Activated CD4-positive, alpha-beta T cell treated with anti-CD3 and anti-CD28 coated beads, Interleukin-2, Interleukin-4, amounts not matched to agents 100 ng/mL and 50 ng/mL, durations not matched to agents 16 hours and 8 hours (primary cell): ENCODE measurements at regions not wholly inside any gene's neighbourhood (a gene's known extent, or its start where the extent isn't known, plus 50 kb on each side); places are given as distances from the start of the nearest gene placed in this dataset.
"Not testable (repeated sequence)": the region's sequence is repeated elsewhere in the genome, so short reads cannot be mapped to it uniquely, and the experiment has no call there.

ENCODE experiments used
- DNase-seq: peaks from one replicate; pipeline ENCODE4 v3.0.0-alpha.2; 2020; ENCODE audit warnings: low spot score

DNA sequence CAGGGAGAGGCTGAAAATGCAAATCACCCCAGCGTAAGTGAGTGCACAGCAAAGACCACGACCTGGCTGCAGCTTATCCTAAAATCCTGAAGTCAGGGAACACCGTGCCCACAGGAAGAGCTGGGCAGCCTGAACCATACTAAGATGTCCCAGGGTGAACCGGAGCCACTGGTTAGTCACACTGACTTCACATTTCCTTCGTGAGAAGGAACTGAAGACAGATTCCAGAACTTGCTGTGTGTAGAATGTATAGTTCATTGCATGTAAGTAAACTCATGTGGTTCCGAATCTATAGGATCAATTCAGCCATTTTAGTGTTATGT, 84.6 kb upstream of the NDUFV2 start:
- no peak for DNase-seq

DNA sequence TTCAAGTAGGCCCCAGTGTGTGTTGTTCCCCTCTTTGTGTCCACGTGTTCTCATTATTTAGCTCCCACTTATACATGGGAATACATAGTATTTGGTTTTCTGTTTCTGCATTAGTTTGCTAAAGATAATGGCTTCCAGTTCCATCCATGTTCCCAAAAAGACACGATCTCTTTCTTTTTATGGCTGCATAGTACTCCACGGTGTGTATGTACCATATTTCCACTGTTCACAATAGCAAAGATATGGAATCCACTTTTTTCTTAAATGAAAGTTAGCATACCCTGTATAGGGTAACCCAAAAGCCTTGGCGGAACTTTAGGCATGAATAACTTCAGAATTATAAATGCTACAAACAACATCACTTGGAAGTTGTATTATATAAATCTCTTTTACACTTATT, 83.4 kb upstream of the NDUFV2 start:
- DNase-seq, result no peak

DNA sequence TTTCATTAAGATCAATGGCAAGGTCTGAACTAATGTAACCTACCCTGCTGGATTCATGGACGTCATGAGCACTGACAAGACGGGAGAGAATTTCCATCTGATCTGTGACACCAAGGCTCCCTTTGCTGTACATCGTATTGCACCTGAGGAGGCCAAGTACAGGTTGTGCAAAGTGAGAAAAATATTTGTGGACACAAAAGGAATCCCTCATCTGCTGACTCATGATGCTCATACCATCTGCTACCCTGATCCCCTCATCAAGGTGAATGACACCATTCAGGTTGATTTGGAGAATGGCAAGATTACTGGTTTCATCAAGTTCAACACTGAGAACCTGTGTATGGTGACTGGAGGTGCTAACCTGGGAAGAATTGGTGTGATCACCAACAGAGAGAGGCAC, 82.3 kb upstream of the NDUFV2 start:
- no peak for DNase-seq

DNA sequence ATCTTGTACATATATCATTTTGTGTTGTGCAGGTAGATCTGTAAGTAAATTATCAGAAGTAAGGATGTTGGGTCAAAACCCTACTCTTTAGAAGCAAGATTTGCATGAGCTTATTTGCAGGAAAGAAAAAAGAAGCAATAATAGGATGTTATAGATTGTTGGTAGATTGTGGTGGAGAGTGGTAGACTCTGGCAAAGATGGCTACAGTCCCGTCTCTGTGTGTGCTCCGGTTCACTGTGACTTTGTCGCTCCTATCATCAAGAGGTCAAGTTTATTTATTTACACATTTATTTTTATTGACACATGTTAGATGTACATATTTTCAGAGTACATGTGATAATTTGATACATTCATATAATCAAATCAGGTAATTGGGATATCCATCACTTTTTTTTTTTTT, 81.0 kb upstream of the NDUFV2 start:
- DNase-seq, result no peak

DNA sequence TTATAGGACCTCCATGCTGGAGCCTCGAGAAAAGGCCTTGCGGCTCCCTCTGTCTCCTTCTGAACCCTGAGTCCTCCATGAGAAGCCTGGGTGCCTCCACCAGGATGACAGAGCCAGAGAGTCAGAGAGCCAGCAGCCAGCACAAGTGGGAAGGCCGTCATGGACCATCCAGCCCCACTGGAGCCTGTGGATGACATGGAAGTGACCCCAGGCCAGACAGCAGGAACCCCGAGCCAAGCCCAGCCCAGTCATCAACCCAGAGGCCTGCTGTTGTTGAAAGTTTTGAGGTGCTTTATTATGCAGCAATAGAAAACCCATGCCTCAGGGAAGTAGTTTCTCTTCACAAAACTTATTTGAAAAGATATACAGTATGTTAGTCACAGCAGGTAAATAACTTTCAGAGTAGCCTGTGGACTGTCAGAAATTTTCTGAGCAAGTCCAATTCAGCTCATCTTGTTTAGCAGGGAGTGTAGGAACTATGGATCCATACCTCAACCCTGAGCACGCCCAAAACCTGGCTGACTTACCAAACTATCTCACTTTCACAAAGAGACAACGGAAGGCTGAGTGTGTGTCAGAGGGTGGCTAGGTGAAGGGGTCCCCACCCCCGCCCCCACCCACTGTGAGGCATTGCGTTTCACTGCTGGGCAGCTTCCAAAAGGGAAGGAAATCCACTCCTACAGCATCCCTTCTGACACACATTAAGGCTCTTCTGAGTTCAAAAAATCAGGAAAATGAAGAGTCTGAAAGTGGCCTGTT, 79.9 kb upstream of the NDUFV2 start:
- DNase-seq, result no peak

DNA sequence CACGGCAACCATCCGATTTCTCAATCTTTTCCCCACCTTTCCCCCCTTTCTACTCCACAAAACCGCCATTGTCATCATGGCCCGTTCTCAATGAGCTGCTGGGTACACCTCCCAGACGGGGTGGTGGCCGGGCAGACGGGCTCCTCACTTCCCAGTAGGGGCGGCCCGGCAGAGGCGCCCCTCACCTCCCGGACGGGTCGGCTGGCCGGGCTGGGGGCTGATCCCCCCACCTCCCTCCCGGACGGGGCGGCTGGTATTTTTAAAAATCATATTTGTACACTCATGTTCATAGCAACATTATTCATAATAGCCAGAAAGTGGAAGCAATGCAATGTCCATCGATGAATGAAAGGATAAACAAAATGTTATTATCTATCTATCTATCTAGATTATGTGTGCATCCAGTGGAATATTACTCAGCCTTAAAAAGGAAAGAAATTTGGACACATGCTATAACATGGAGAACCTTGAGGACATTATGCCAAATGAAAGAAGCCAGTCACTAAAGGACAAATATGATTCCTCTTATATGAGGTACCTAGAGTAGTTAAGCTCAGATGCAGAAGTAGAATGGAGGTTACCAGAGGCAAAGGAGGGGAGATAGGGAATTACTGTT, 78.4 kb upstream of the NDUFV2 start:
- not testable (repeated sequence) for DNase-seq

DNA sequence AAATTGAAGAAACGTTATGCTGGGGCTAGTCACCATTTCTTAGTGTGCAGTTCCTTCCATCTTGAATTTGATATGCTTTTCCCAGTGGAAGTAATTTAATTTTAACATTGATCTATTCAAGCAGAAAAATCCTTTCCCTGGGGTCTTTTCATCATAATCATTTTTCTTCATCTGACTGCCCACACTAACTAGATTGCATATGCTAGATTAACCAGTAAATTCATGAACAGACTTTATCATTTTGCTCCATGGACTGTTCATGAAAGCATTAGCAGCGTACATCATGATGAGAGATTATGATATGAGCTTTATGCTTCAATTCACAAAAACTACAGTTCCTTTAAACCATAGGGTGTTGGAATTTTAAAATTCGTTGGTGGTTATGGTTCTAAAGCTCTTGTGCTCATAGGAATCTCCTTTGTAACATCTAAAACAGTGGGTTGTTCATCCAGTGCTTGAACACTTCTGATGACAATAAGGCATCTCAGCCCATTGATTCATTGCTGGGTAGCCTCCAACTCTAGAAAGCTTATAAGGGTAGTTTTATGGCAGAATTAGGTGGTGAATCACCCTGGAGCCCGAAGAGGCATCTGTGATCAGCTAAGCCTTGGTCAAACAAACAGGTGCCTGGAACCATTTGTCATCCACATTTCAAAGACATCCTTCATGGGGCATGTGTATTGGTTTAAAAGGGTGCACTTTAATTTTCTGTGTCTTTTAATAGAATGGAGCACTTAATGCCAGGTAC, 77.2 kb upstream of the NDUFV2 start:
- DNase-seq, result no peak

DNA sequence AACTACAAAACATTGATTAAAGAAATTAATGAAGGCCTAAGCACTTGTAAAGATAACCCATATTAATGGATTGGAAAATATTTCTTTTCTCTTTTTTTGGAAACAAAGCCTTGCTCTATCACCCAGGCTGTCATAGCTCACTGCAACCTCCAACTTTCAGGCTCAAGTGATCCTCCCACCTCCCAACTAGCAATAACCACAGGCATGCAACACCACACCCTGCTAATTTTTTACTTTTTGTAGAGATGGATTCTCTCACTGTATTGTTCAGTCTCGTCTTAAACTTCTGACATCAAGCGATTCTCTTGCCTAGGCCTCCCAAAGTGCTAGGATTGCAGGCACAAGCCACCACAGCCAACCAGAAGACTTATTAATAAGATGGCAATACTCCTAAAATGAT, 73.4 kb upstream of the NDUFV2 start:
- no peak for DNase-seq

DNA sequence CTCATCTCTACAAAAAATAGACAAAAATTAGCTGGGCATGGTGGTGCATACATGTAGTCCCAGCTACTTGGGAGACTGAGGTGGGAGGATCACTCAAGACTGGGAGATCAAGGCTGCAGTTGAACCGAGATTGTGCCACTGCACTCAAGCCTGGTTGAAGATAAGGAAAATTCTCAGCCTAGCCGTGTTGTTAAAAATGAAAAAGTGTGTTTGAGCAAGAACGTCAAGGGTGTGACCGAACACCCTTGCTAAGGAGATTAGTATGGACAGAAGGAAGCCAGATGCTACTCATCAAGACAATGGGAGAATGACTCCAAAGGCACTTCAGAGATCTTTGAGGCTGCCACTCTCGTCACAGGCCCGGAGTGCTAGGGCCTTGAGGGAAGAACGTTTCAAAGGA, 70.0 kb upstream of the NDUFV2 start:
- DNase-seq, result no peak

DNA sequence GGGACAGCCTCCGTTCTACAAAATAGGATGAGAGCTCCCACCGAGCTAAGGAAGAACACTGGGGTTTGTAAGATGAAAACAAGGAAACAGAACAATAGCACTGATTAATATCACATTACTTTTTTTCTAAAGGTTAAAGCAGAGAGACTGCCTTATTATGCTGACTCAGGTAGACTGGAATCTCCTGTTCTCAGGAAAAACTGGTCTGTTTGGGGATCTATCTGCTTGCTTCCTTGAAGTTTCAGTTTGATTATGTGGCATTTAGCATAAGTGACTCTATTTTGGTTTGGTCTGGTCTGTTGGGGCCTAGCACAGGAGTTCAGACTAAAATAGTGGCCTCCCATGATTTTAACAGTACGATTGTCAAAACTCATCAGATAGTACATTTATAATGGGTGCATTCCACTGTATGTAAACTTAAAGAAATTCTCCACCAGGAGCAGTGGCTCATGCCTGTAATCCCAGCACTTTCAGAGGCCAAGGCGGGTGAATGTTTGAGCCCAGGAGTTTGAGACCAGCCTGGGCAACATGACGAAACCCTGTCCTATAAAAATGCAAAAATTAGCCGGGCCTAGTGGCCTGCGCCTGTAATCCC, 64.1 kb upstream of the NDUFV2 start:
- DNase-seq, result no peak

DNA sequence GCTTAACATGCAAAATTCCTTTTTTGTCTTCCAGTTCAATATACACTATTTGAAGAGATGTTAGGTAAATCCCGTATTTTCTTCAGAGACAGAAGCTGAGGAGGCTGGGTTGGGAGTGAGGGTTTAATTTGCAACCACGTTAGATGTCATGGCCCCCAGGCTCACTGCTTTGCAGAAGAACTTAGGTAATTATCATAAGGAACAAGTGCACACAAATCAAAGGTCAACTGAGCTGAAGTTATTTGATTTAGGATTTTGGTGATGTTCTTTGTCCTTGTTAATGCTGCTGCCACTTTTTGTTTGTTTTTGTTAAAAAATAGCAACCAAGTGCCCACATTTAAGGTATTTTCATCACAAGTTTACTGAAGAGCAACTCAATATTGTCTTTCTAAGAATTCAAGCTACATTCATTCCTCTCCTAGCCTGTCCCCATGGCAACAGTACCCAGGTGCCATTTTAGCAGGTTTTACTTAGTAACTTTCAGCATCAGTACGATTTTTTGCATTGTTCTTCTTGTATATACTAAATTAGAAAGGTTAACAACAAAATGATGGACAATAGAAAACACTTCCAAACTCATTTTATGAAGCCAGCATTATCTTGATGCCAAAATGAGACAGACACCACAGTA, 62.9 kb upstream of the NDUFV2 start:
- DNase-seq, result no peak

DNA sequence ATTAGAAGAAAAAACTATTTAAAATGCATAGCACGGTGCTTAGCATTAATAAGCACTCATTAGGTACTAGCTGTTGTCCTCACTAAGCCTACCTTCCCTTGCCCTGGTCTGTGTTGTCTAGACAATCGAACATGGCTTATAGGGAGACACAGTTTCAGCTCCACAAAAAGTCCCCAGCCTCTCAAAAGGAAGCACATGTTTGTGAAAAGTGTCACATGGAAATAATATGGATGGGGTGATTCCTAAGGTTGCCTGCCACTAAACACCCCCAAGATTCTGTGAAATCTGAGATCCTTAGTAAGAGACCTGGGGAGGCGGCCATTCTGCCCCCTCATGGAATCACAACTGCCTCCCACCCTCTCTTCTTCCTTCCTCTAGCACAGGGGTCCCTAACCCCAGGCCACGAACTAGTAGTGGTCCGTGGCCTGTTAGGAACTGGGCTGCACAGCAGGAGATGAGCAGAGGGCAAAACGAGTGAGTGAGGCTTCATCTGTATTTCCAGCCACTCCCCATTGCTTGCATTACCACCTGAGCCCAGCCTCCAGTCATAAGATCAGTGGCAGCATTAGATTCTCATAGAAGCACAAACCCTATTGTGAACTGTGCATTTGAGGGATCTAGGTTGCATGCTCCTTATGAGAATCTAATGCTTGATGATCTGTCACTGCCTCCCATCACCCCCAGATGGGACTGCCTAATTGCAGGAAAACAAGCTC, 59.6 kb upstream of the NDUFV2 start:
- DNase-seq, result no peak

DNA sequence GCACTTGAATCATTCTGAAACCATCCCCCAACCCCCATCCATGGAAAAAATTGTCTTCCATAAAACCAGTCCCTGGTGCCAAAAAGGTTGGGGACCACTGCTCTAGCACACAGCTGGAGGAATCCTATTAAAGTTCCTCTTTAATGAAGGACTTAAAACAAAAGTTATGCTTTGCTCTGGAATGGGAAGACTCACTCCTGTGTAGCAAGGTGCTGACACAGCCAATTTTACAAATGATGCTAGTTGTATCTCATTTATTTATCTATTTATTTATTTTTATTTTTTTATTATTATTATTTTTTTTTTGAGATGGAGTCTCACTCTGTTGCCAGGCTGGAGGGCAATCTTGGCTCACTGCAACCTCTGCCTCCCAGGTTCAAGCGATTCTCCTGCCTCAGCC, 58.9 kb upstream of the NDUFV2 start:
- no peak for DNase-seq

DNA sequence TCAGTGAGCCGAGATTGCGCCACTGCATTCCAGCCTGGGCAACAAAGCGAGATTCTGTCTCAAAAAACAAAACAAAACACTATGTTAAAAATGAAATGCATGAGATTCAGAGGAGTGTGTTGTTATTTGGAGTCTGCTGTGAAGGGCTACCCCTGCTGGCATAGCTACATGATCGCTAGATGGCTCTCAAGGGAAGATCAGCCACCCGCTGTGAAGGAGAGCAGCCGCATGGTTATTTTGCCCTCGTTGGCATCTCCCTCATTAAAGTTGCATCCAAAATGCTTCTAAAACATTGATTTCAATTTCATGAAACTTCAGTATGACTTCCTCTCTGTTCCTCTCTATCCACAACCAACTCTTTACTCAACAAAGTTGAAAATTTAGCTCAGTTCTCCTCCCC, 54.8 kb upstream of the NDUFV2 start:
- DNase-seq, result no peak

DNA sequence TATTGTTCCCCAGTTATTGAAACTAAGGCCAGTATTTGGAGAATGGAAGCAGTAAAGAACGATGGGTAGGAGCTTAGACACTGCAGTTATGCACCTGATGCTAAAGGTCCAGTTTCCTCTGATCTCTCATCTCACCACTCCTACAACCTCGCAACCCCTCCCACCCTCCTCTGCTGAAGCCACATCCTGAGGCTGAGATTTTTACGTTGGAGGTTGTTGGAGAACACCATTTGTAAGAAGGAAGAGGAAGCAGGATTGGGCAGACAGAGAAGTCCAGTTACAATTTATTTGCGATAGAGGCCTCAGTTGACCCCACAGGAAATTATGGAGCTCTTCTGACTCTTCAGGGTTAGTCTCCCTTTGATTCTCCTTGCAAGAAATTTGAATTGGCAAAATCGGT, 54.3 kb upstream of the NDUFV2 start:
- DNase-seq, result peak; percentile 15

DNA sequence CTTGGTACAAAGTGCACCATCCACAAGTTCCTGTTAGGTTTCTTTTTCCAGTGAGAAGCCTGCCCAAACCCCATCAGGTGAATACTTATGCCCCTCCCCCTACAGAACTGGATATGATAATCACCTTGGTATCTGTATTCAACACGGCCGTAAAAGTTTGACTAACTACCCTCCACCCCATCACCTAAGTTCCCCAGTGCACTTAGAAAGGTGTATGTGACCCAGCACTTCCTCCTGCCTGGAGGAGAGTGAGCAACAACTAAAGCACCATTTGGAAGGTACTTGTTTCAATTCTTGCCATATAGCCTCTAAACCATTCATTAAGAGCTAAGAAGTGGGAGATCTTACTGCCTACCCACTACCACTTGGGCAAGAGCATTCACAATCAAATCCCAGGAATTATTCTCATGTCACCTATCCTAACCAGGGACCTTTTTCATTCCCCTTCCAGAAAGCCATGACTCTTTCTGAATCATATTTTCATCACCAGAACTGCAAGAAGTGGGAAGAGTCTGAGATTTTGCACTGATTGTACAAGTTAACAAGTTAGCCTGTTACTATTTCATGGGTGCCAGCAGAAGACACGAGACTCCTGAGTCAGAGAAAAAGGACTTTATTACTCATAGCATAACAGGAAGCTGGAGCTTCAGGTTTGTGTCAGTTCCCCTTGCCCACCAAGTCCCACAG, 53.5 kb upstream of the NDUFV2 start:
- DNase-seq, result peak; percentile 50

DNA sequence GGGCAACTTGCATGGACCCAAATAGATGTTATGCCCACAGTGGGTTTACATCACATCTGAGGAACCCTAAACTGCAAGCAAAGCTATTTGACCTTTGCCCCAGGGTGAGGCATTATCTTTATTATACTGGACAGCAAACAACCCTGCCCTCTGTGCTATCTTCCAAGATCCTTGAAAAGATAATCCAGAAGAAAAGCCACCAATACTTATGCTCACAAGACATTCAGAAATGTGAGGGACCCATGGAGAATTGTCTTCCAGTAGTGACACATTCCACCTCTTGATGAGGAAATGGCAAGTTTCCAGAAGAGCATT, 53.0 kb upstream of the NDUFV2 start:
- DNase-seq, result no peak

DNA sequence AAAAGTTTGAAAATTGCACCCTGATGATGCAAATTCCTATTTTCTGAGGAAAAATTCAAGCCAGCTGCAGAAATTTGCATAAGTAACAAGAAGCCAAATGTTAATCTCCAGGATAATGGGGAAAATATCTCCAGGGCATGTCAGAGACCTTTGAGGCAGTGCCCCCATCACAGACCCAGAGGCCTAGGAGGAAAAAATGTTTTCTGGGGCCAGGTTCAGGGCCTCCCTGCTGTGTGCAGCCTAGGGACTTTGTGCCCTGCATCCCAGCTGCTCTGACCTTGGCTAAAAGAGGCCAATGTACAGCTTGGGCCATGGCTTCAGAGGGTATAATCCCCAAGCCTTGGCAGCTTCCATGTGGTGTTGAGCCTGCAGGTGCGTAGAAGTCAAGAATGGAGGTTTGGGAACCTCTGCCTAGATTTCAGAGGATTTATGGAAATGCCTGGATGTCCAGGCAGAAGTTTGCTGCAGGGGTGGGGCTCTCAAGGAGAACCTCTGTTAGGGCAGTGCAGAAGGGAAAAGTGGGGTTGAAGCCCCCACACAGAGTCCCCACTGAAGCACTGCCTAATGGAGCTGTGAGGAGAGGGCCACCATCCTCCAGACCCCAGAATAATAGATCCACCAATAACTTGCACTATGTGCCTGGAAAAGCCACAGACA, 51.7 kb upstream of the NDUFV2 start:
- not testable (repeated sequence) for DNase-seq
